ENCODE measurements at regions not wholly inside any gene's neighbourhood (a gene's known extent, or its start where the extent isn't known, plus 50 kb on each side); places are given as distances from the start of the nearest gene placed in this dataset.

DNA sequence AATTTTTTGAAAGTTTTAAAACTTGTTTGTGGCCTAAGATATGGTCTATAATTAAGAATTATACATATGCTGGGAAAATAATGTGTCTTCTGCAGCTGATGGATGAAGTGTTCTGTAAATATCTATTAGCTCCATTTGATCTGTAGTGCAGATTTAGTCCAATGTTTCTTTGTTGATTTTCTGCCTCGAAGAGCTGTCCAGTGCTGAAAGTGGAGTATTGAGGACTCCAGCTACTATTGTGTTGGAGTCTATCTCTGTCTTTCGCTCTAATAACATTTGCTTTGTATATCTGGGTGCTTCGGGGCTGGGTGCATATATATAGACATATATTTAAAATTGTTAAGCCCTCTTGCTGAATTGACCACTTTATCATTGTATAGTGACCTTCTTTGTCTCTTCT, 2127.3 kb downstream of the PCDH7 start:
- TF ChIP-seq, protein P1, sequence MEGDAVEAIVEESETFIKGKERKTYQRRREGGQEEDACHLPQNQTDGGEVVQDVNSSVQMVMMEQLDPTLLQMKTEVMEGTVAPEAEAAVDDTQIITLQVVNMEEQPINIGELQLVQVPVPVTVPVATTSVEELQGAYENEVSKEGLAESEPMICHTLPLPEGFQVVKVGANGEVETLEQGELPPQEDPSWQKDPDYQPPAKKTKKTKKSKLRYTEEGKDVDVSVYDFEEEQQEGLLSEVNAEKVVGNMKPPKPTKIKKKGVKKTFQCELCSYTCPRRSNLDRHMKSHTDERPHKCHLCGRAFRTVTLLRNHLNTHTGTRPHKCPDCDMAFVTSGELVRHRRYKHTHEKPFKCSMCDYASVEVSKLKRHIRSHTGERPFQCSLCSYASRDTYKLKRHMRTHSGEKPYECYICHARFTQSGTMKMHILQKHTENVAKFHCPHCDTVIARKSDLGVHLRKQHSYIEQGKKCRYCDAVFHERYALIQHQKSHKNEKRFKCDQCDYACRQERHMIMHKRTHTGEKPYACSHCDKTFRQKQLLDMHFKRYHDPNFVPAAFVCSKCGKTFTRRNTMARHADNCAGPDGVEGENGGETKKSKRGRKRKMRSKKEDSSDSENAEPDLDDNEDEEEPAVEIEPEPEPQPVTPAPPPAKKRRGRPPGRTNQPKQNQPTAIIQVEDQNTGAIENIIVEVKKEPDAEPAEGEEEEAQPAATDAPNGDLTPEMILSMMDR (IDR thresholded peaks at IDR 0.05) = no peak
- no peak for TF ChIP-seq POLR2A (IDR thresholded peaks at IDR 0.05)
